ENCODE measurements at regions not wholly inside any gene's neighbourhood (a gene's known extent, or its start where the extent isn't known, plus 50 kb on each side); places are given as distances from the start of the nearest gene placed in this dataset.
"Not testable (repeated sequence)": the region's sequence is repeated elsewhere in the genome, so short reads cannot be mapped to it uniquely, and the experiment has no call there.

DNA sequence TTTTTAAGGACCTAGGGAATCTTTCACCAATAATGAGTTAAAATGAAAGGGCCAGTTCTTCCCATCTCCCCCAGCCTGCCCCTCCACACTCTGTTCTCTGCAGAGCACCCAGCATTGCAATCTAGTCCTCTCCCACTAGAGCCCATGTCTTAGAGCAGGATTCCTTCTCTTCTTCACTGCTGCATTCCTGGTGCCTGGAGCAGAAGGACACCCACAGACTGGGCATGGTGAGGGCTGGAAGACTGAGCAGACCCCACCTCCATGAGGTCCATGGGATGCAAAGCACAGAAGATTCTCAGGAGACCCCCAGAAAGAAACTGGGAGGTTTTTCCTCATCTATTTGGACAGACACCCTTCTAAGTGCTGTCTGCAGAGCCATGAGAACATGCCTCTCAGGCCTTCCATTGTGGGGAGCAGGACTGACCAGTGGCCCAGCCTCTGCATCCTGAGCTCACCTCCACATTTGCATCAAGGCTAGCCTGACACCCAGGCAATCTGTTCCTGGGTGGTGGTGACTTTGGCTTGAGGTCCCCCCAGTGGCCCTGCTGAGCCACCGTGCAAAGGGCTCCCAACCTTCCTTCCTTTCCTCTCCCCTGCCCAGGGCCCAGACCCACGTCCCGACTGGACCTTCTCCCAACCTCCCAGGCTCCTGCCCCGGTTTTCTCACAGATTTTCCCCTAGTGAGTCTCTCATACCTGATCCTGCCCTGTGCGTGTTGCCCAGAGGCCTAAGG lies 74.2 kb upstream of the ZNF469 start:
- no peak for DNase-seq
- TF ChIP-seq CTCF (IDR thresholded peaks at IDR 0.05) (no peak), POLR2A (IDR thresholded peaks at IDR 0.05) (no peak)
- 92 to 97% (median 96%) methylated on average over 5 of the region's 5 CpGs for WGBS, 4 donors
- intact Hi-C loops (cut with DNase I): no loop called here
- H3K36me3 ChIP-seq (replicated peaks in 1 of 2): no peaks in the 10 kb centered on the region
- H3K4me3 ChIP-seq: no peak overlapping the region
- no peaks in the 10 kb centered on the region for H3K27me3 ChIP-seq
- no peak overlapping the region for H3K27ac ChIP-seq
- no peaks in the 10 kb centered on the region for H3K9me3 ChIP-seq (replicated peaks in 1 of 3)
- H3K4me1 ChIP-seq (replicated peaks in 1 of 2): peaks cover 14 to 27% of the 10 kb centered on the region in 2 donors

DNA sequence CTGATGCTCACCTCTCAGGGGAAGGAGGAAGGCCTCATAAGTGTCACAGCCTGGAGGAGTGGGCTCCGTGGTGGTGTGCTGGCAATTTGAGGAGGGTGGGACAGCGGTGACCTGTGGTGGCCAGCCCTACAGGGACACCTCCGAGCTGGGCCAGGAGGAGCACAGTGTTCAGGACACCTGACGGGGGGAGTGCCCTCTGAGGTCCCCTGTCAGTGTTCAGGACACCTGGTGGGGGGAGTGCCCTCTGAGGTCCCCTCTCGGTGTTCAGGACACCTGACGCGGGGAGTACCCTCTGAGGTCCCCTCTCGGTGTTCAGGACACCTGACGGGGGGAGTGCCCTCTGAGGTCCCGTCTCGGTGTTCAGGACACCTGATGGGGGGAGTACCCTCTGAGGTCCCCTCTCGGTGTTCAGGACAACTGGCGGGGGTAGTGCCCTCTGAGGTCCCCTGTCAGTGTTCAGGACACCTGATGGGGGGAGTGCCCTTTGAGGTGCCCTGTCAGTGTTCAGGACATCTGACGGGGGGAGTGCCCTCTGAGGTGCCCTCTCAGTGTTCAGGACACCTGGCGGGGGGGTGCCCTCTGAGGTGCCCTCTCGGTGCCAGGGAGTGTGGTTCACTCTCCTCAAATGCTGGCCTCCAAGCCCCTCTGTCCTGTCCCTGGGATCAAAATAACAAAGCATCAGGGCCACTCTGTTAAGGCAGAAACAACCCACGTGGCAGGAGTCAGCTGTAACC lies 73.4 kb upstream of the ZNF469 start:
- Histone ChIP-seq H3K36me3 (replicated peaks in 1 of 2) (no peaks in the 10 kb centered on the region), H3K9me3 (replicated peaks in 1 of 3) (no peaks in the 10 kb centered on the region), H3K4me1 (replicated peaks in 1 of 2) (peaks cover 14 to 19% of the 10 kb centered on the region in 2 donors), H3K27ac (no peak overlapping the region), H3K27me3 (no peaks in the 10 kb centered on the region), H3K4me3 (no peak overlapping the region)
- intact Hi-C loops (cut with DNase I): no loop called here
- 83 to 98% (median 94%) methylated on average over 5 to 17 of the region's 17 CpGs for WGBS, 4 donors
- TF ChIP-seq CTCF (IDR thresholded peaks at IDR 0.05) (no peak), POLR2A (IDR thresholded peaks at IDR 0.05) (no peak)
- DNase-seq: no peak

GRCh38 chr16:88309908-88310265 lies 72.9 kb upstream of the ZNF469 start:
- no peak for TF ChIP-seq POLR2A (IDR thresholded peaks at IDR 0.05)
- TF ChIP-seq CTCF (IDR thresholded peaks at IDR 0.05): peak in 1 of 6 experiments; percentile 23
- no peak for DNase-seq
- Histone ChIP-seq H3K27me3 (no peaks in the 10 kb centered on the region), H3K36me3 (replicated peaks in 1 of 2) (no peaks in the 10 kb centered on the region), H3K27ac (no peak overlapping the region), H3K4me3 (no peak overlapping the region), H3K4me1 (replicated peaks in 1 of 2) (peaks cover 14 to 16% of the 10 kb centered on the region in 2 donors), H3K9me3 (replicated peaks in 1 of 3) (no peaks in the 10 kb centered on the region)
- 69 to 74% (median 71%) methylated on average over 3 of the region's 3 CpGs for WGBS, 4 donors
- intact Hi-C loops (cut with DNase I): no loop called here

- Histone ChIP-seq H3K4me3 (no peak overlapping the region), H3K36me3 (replicated peaks in 1 of 2) (no peaks in the 10 kb centered on the region), H3K4me1 (replicated peaks in 1 of 2) (peaks cover 14 to 16% of the 10 kb centered on the region in 2 donors), H3K27me3 (no peaks in the 10 kb centered on the region), H3K9me3 (replicated peaks in 1 of 3) (no peaks in the 10 kb centered on the region), H3K27ac (no peak overlapping the region)
- 90 to 95% (median 93%) methylated on average over 13 to 14 of the region's 14 CpGs for WGBS, 4 donors
- intact Hi-C loops (cut with DNase I): no loop called here
- DNase-seq: no peak
- no peak for TF ChIP-seq POLR2A (IDR thresholded peaks at IDR 0.05)
- no peak for TF ChIP-seq CTCF (IDR thresholded peaks at IDR 0.05)
Observed at GRCh38 chr16:88310796-88311605, 71.8 kb upstream of the ZNF469 start.

GRCh38 chr16:88311860-88312259 lies 70.9 kb upstream of the ZNF469 start:
- DNase-seq; intact Hi-C loops (cut with DNase I); H3K9me3 ChIP-seq (replicated peaks in 1 of 3); H3K4me3 ChIP-seq; H3K27ac ChIP-seq; H3K36me3 ChIP-seq (replicated peaks in 1 of 2); H3K4me1 ChIP-seq (replicated peaks in 1 of 2); H3K27me3 ChIP-seq: not testable (repeated sequence)

Measured in adrenal gland (tissue), 9 donors.